ENCODE measurements at regions not wholly inside any gene's neighbourhood (a gene's known extent, or its start where the extent isn't known, plus 50 kb on each side); places are given as distances from the start of the nearest gene placed in this dataset.

DNA sequence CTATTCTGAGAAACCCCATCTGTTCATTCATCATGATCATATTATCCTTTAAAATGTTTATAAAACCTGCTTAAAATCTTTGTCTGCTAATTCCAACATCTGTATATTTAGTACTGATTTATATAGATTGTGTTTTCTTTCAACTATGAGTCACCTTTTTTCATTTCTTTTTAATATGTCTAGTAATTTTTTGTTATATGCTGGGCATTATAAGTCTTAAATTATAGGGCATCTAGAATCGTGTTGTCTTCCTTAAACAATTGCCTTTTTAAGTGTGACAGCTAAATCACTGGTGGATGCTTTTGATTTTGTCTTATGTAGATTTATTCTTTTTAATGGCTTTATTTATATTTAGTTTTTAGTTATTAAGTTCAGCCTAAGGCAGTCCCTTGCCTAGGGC lies 323.4 kb upstream of the THRB start (continued):
- TF ChIP-seq, protein P1, sequence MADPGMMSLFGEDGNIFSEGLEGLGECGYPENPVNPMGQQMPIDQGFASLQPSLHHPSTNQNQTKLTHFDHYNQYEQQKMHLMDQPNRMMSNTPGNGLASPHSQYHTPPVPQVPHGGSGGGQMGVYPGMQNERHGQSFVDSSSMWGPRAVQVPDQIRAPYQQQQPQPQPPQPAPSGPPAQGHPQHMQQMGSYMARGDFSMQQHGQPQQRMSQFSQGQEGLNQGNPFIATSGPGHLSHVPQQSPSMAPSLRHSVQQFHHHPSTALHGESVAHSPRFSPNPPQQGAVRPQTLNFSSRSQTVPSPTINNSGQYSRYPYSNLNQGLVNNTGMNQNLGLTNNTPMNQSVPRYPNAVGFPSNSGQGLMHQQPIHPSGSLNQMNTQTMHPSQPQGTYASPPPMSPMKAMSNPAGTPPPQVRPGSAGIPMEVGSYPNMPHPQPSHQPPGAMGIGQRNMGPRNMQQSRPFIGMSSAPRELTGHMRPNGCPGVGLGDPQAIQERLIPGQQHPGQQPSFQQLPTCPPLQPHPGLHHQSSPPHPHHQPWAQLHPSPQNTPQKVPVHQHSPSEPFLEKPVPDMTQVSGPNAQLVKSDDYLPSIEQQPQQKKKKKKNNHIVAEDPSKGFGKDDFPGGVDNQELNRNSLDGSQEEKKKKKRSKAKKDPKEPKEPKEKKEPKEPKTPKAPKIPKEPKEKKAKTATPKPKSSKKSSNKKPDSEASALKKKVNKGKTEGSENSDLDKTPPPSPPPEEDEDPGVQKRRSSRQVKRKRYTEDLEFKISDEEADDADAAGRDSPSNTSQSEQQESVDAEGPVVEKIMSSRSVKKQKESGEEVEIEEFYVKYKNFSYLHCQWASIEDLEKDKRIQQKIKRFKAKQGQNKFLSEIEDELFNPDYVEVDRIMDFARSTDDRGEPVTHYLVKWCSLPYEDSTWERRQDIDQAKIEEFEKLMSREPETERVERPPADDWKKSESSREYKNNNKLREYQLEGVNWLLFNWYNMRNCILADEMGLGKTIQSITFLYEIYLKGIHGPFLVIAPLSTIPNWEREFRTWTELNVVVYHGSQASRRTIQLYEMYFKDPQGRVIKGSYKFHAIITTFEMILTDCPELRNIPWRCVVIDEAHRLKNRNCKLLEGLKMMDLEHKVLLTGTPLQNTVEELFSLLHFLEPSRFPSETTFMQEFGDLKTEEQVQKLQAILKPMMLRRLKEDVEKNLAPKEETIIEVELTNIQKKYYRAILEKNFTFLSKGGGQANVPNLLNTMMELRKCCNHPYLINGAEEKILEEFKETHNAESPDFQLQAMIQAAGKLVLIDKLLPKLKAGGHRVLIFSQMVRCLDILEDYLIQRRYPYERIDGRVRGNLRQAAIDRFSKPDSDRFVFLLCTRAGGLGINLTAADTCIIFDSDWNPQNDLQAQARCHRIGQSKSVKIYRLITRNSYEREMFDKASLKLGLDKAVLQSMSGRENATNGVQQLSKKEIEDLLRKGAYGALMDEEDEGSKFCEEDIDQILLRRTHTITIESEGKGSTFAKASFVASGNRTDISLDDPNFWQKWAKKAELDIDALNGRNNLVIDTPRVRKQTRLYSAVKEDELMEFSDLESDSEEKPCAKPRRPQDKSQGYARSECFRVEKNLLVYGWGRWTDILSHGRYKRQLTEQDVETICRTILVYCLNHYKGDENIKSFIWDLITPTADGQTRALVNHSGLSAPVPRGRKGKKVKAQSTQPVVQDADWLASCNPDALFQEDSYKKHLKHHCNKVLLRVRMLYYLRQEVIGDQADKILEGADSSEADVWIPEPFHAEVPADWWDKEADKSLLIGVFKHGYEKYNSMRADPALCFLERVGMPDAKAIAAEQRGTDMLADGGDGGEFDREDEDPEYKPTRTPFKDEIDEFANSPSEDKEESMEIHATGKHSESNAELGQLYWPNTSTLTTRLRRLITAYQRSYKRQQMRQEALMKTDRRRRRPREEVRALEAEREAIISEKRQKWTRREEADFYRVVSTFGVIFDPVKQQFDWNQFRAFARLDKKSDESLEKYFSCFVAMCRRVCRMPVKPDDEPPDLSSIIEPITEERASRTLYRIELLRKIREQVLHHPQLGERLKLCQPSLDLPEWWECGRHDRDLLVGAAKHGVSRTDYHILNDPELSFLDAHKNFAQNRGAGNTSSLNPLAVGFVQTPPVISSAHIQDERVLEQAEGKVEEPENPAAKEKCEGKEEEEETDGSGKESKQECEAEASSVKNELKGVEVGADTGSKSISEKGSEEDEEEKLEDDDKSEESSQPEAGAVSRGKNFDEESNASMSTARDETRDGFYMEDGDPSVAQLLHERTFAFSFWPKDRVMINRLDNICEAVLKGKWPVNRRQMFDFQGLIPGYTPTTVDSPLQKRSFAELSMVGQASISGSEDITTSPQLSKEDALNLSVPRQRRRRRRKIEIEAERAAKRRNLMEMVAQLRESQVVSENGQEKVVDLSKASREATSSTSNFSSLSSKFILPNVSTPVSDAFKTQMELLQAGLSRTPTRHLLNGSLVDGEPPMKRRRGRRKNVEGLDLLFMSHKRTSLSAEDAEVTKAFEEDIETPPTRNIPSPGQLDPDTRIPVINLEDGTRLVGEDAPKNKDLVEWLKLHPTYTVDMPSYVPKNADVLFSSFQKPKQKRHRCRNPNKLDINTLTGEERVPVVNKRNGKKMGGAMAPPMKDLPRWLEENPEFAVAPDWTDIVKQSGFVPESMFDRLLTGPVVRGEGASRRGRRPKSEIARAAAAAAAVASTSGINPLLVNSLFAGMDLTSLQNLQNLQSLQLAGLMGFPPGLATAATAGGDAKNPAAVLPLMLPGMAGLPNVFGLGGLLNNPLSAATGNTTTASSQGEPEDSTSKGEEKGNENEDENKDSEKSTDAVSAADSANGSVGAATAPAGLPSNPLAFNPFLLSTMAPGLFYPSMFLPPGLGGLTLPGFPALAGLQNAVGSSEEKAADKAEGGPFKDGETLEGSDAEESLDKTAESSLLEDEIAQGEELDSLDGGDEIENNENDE (IDR thresholded peaks at IDR 0.05; ENCODE audit: insufficient replicate concordance, low read length), result no peak
- TF ChIP-seq POU5F1 (IDR thresholded peaks at IDR 0.05; ENCODE audit: low read depth, low read length) (no peak), TAF1 (IDR thresholded peaks at IDR 0.05; ENCODE audit: low read depth, low read length) (no peak), RXRA (IDR thresholded peaks at IDR 0.05; ENCODE audit: insufficient read depth, low read depth, low read length) (no peak), RBBP5 (IDR thresholded peaks at IDR 0.05; ENCODE audit: borderline replicate concordance, low read depth, low read length) (no peak), CHD2 (IDR thresholded peaks at IDR 0.05; ENCODE audit: low read length) (no peak), CHD1 (IDR thresholded peaks at IDR 0.05; ENCODE audit: low read depth, low read length) (no peak), SUZ12 (IDR thresholded peaks at IDR 0.05; ENCODE audit: low read length) (no peak), RFX5 (IDR thresholded peaks at IDR 0.05; ENCODE audit: borderline replicate concordance, low read depth, low read length) (no peak)
- TF ChIP-seq, protein P2, sequence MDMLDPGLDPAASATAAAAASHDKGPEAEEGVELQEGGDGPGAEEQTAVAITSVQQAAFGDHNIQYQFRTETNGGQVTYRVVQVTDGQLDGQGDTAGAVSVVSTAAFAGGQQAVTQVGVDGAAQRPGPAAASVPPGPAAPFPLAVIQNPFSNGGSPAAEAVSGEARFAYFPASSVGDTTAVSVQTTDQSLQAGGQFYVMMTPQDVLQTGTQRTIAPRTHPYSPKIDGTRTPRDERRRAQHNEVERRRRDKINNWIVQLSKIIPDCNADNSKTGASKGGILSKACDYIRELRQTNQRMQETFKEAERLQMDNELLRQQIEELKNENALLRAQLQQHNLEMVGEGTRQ (IDR thresholded peaks at IDR 0.05; ENCODE audit: low read length), result no peak
- TF ChIP-seq, protein P3, sequence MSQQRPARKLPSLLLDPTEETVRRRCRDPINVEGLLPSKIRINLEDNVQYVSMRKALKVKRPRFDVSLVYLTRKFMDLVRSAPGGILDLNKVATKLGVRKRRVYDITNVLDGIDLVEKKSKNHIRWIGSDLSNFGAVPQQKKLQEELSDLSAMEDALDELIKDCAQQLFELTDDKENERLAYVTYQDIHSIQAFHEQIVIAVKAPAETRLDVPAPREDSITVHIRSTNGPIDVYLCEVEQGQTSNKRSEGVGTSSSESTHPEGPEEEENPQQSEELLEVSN (IDR thresholded peaks at IDR 0.05), result no peak

Measured in H1 (cell line).